ENCODE measurements at regions not wholly inside any gene's neighbourhood (a gene's known extent, or its start where the extent isn't known, plus 50 kb on each side); places are given as distances from the start of the nearest gene placed in this dataset.

DNA sequence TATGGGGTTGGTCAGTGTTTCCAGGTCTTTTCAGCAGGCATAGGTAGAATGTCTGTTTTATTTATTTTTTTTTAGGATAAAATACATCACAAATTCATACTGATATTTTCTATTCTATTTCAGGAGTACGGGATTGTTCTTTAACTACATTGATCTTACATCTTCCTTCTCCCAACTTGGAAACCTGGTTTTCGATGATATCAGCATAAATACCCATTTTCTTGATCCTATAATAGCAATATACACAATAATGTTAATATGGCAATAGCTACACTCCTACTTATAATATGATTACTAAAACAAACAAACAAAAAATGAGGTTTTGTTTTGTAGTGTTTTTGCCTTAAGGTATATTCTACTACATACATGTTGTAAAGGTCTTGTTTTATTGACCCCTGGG is 962.4 kb upstream of the GOT2 start:
- no peak for DNase-seq (ENCODE audit: low read depth in 2 of 2)
- no peak overlapping the region for H3K4me3 ChIP-seq (replicated peaks in 1 of 2; ENCODE audit: low read depth in 2 of 2, low read length in 2 of 2)
- TF ChIP-seq CTCF (IDR thresholded peaks at IDR 0.05; ENCODE audit: low read depth, low read length), result no peak

DNA sequence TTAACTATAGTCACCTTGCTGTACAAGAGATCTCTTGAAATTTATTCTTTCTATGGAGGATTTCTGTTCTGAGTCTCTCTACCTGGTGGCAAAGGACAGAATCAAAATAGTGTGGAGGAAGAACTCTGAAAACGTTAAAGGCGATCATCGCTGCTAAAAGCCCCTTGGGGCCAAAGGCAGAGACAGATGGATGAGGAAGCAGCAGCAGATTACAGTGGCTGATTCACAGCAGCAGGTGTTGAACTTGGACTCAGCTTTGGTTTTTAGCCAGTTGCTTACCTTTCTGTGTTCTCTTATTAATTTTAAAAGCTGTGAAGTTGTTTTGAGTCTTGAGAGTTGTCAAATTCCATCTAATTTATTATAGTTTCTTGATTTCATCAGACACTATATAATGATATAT is 956.1 kb upstream of the GOT2 start:
- H3K4me3 ChIP-seq (replicated peaks in 1 of 2; ENCODE audit: low read depth in 2 of 2, low read length in 2 of 2), result no peak overlapping the region
- DNase-seq (ENCODE audit: low read depth in 2 of 2), result no peak
- no peak for TF ChIP-seq CTCF (IDR thresholded peaks at IDR 0.05; ENCODE audit: low read depth, low read length)

DNA sequence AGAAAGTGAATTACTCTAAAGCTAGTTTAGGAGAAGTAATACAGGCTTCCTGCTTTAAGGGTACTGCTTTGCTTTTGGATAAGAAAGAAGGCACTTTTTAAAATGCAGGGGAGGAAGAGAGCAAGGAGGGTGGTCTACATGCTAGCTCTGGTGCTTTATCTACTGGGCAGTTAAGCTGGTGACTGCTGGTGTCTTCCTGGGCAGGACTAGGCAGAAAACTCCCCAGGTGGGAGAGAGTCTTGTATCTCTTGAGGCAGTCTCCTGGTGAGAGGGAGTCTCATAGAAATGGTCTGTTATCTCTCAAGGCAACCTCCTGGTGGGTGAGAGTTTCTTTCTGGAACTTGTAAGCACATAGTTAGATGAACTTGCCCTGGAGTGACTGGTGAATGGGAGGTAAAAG is 953.9 kb upstream of the GOT2 start:
- H3K4me3 ChIP-seq (replicated peaks in 1 of 2; ENCODE audit: low read depth in 2 of 2, low read length in 2 of 2), result no peak overlapping the region
- DNase-seq (ENCODE audit: low read depth in 2 of 2), result no peak

GRCh38 chr16:59686405-59686804 is 952.3 kb upstream of the GOT2 start:
- no peak for TF ChIP-seq CTCF (IDR thresholded peaks at IDR 0.05; ENCODE audit: low read depth, low read length)
- H3K4me3 ChIP-seq (replicated peaks in 1 of 2; ENCODE audit: low read depth in 2 of 2, low read length in 2 of 2), result no peak overlapping the region
- DNase-seq (ENCODE audit: low read depth in 2 of 2), result no peak

More for the DNA sequence above, 953.9 kb upstream of the GOT2 start:
- no peak for TF ChIP-seq CTCF (IDR thresholded peaks at IDR 0.05; ENCODE audit: low read depth, low read length)

DNA sequence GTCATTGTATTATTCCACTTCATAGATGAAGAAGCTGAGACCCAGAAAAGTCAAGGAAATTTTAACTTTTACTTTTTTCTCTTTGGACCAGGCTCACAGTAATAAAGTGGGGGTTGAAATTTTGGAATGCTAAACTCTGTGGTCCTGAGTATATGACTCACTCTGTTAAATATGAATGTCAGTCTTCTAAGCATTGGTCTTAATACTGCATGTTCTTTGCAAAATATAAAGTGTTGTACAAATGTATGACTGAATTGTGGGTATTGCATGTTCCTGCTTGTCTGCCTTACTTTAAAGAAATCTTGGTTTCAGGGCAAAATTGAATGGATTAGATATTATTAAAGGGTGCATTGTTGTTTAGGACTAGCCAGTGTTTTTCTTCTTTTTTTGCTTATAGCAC is 950.8 kb upstream of the GOT2 start:
- TF ChIP-seq CTCF (IDR thresholded peaks at IDR 0.05; ENCODE audit: low read depth, low read length), result no peak
- no peak overlapping the region for H3K4me3 ChIP-seq (replicated peaks in 1 of 2; ENCODE audit: low read depth in 2 of 2, low read length in 2 of 2)
- DNase-seq (ENCODE audit: low read depth in 2 of 2), result peak in 1 of 2 donors; percentile 13

DNA sequence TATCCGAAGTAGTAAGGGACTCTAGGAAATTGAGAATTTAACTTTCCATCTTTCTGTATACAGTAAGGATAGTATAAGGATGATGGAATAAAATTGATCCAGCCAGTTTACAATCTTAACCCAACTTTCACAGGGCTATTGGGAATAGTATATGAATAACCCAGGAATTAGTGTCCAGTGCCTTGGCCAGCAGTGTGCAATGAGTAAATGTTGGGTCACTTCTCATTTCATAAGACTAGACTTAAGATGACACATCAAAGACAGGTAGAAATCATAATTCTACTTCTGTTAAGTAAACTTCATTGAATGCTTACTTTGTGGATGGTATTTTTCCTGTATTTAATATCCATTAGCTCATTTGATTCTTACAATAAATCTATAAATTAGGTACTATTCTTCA is 949.6 kb upstream of the GOT2 start:
- DNase-seq (ENCODE audit: low read depth in 2 of 2), result peak in 1 of 2 donors; percentile 38
- TF ChIP-seq CTCF (IDR thresholded peaks at IDR 0.05; ENCODE audit: low read depth, low read length), result no peak
- no peak overlapping the region for H3K4me3 ChIP-seq (replicated peaks in 1 of 2; ENCODE audit: low read depth in 2 of 2, low read length in 2 of 2)

GRCh38 chr16:59665618-59666220 is 931.6 kb upstream of the GOT2 start:
- H3K4me3 ChIP-seq (replicated peaks in 1 of 2; ENCODE audit: low read depth in 2 of 2, low read length in 2 of 2), result no peak overlapping the region
- no peak for TF ChIP-seq CTCF (IDR thresholded peaks at IDR 0.05; ENCODE audit: low read depth, low read length)
- DNase-seq (ENCODE audit: low read depth in 2 of 2), result no peak
